OCI-LY7 (cell line): ENCODE measurements at regions not wholly inside any gene's neighbourhood (a gene's known extent, or its start where the extent isn't known, plus 50 kb on each side); places are given as distances from the start of the nearest gene placed in this dataset.
"Not testable (repeated sequence)": the region's sequence is repeated elsewhere in the genome, so short reads cannot be mapped to it uniquely, and the experiment has no call there.

Experiments used
- EZH2phosphoT487 ChIP-seq: fragments of 200-600 bp; sonication (generic); IDR thresholded peaks from 2 replicates; pipeline ENCODE4 v1.6.1; 2018; ENCODE audit warnings: low read depth, borderline replicate concordance, mild to moderate bottlenecking, mixed run types, antibody characterized with exemption, low read length, moderate library complexity, mixed read lengths
- TF ChIP-seq, protein P1 (sequence below): fragments of 200-600 bp; sonication (generic); conservative IDR thresholded peaks from 2 replicates; pipeline ENCODE4 v1.5.1; 2014; ENCODE audit warnings: mild to moderate bottlenecking, antibody characterized with exemption, low read length, moderate library complexity, mixed read lengths

DNA sequence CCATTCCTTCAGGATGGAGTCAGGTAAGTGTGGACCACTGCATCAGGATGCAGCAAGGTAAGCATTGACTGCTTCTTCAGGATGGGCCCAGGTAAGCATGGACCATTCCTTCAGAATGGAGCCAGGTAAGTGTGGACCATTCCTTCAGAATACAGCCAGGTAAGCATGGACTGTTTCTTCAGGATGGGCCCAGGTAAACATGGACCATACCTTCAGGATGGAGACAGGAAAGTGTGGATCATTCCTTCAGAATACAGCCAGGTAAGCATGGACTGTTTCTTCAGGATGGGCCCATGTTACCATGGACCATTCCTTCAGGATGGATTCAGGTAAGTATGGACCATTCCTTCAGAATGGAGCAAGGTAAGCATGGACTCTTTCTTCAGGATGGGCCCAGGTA lies 89.4 kb upstream of the SPACA7 start:
- TF ChIP-seq, protein P1, sequence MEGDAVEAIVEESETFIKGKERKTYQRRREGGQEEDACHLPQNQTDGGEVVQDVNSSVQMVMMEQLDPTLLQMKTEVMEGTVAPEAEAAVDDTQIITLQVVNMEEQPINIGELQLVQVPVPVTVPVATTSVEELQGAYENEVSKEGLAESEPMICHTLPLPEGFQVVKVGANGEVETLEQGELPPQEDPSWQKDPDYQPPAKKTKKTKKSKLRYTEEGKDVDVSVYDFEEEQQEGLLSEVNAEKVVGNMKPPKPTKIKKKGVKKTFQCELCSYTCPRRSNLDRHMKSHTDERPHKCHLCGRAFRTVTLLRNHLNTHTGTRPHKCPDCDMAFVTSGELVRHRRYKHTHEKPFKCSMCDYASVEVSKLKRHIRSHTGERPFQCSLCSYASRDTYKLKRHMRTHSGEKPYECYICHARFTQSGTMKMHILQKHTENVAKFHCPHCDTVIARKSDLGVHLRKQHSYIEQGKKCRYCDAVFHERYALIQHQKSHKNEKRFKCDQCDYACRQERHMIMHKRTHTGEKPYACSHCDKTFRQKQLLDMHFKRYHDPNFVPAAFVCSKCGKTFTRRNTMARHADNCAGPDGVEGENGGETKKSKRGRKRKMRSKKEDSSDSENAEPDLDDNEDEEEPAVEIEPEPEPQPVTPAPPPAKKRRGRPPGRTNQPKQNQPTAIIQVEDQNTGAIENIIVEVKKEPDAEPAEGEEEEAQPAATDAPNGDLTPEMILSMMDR: not testable (repeated sequence)
- not testable (repeated sequence) for TF ChIP-seq EZH2phosphoT487
